IMR-90 (cell line): ENCODE measurements at regions not wholly inside any gene's neighbourhood (a gene's known extent, or its start where the extent isn't known, plus 50 kb on each side); places are given as distances from the start of the nearest gene placed in this dataset.

Experiments
- ATAC-seq: fragments of 200-7000 bp; cut with Tn5 transposase; 2 replicates; pipeline ENCODE4 v1.9.1; 2020; ENCODE audit warnings: low read depth, mild to moderate bottlenecking, moderate library complexity
- BruUV-seq: library from RNA; stranded (reverse); fragments of 400-500 nt; replicated peaks from 2 replicates; lab custom pipeline; 2021; lab: Mats Ljungman, UMichigan
- CTCF ChIA-PET: fragments of 300-600 bp; formaldehyde crosslinking; extraction: SDS; loops from one replicate; lab custom pipeline; 2021; ENCODE audit warnings: antibody characterized with exemption; lab: Yijun Ruan, JAX
- POLR2A ChIA-PET: fragments of 300-600 bp; sonication (Branson Sonifier 250); formaldehyde crosslinking; loops from one replicate; lab custom pipeline; 2022; ENCODE audit warnings: antibody characterized with exemption; ENCODE audit not compliant: unreplicated experiment; lab: Charles Lee
- DNase-seq: peaks from one replicate; pipeline ENCODE4 v3.0.0; 2013
- H2AFZ ChIP-seq: replicated peaks from 2 replicates; pipeline ENCODE3; 2013; ENCODE audit warnings: low read length, mild to moderate bottlenecking; ENCODE audit not compliant: poor library complexity
- H2AK5ac ChIP-seq: 2 replicates; pipeline ENCODE4 v1.6.1; 2013; ENCODE audit warnings: low read depth, low read length, inconsistent platforms
- H2AK9ac ChIP-seq: replicated peaks from 2 replicates; pipeline ENCODE3; 2013; ENCODE audit warnings: mild to moderate bottlenecking, low read depth, low read length, moderate library complexity; ENCODE audit not compliant: poor library complexity
- H2BK120ac ChIP-seq: 2 replicates; pipeline ENCODE4 v1.6.1; 2013; ENCODE audit warnings: low read depth, low read length, inconsistent platforms
- H2BK15ac ChIP-seq: 3 replicates; pipeline ENCODE4 v1.6.1; 2013; ENCODE audit warnings: low read depth, low read length, inconsistent platforms
- H2BK20ac ChIP-seq: 2 replicates; pipeline ENCODE4 v1.6.1; 2013; ENCODE audit warnings: low read depth, mild to moderate bottlenecking, inconsistent platforms, low read length, moderate library complexity
- H2BK5ac ChIP-seq: 2 replicates; pipeline ENCODE4 v1.6.1; 2013; ENCODE audit warnings: mild to moderate bottlenecking, low read depth, low read length, inconsistent platforms; ENCODE audit not compliant: poor library complexity, severe bottlenecking
- H3K14ac ChIP-seq: replicated peaks from 2 replicates; pipeline ENCODE4 v1.6.1; 2013; ENCODE audit warnings: low read depth, low read length, inconsistent platforms
- H3K18ac ChIP-seq: 2 replicates; pipeline ENCODE4 v1.6.1; 2013; ENCODE audit warnings: low read depth, low read length, control low read depth
- H3K23ac ChIP-seq: 2 replicates; pipeline ENCODE4 v1.6.1; 2013; ENCODE audit warnings: low read depth, low read length, inconsistent platforms
- H3K27ac ChIP-seq: 2 replicates; pipeline ENCODE4 v1.5.1; 2013; ENCODE audit warnings: mild to moderate bottlenecking, control low read depth, low read length; ENCODE audit not compliant: insufficient read depth
- H3K27me3 ChIP-seq: 2 replicates; pipeline ENCODE4 v1.6.1; 2013; ENCODE audit warnings: low read length; ENCODE audit not compliant: control insufficient read depth, insufficient read depth
- H3K36me3 ChIP-seq: 2 replicates; pipeline ENCODE4 v1.6.1; 2013; ENCODE audit warnings: low read length, mixed read lengths; ENCODE audit not compliant: control insufficient read depth, insufficient read depth
- H3K4ac ChIP-seq: 2 replicates; pipeline ENCODE4 v1.6.1; 2013; ENCODE audit warnings: low read depth, low read length, inconsistent platforms
- H3K4me1 ChIP-seq: 2 replicates; pipeline ENCODE4 v1.6.1; 2013; ENCODE audit warnings: low read length, mixed read lengths; ENCODE audit not compliant: control insufficient read depth, insufficient read depth
- H3K4me2 ChIP-seq: 2 replicates; pipeline ENCODE4 v1.6.1; 2013; ENCODE audit warnings: low read depth, mild to moderate bottlenecking, control low read depth, low read length, moderate library complexity
- H3K4me3 ChIP-seq: 2 replicates; pipeline ENCODE4 v1.5.1; 2013; ENCODE audit warnings: low read depth, mild to moderate bottlenecking, control low read depth, low read length, moderate library complexity; ENCODE audit not compliant: insufficient read depth
- H3K56ac ChIP-seq: 2 replicates; pipeline ENCODE4 v1.6.1; 2013; ENCODE audit warnings: low read length, inconsistent platforms; ENCODE audit not compliant: insufficient read depth; ENCODE audit errors: extremely low read depth
- H3K79me1 ChIP-seq, 2 experiments: 2 replicates each; pipeline ENCODE4 v1.6.1; 2013; ENCODE audit warnings: low read length in 2 of 2, inconsistent platforms in 1 of 2, low read depth in 1 of 2
- H3K9ac ChIP-seq: 2 replicates; pipeline ENCODE4 v1.6.1; 2013; ENCODE audit warnings: low read depth, low read length, control low read depth
- H3K9me1 ChIP-seq: 2 replicates; pipeline ENCODE4 v1.6.1; 2013; ENCODE audit warnings: low read length, inconsistent platforms; ENCODE audit not compliant: insufficient read depth
- H3K9me3 ChIP-seq: 2 replicates; pipeline ENCODE4 v1.6.1; 2013; ENCODE audit warnings: low read length; ENCODE audit not compliant: control insufficient read depth, insufficient read depth
- H4K20me1 ChIP-seq: 2 replicates; pipeline ENCODE4 v1.6.1; 2013; ENCODE audit warnings: low read length, inconsistent platforms; ENCODE audit not compliant: insufficient read depth
- H4K5ac ChIP-seq: 2 replicates; pipeline ENCODE4 v1.6.1; 2013; ENCODE audit warnings: mild to moderate bottlenecking, low read depth, low read length, control low read depth
- H4K8ac ChIP-seq, 2 experiments: 2 replicates each; pipeline ENCODE4 v1.6.1; 2013; ENCODE audit warnings: low read depth in 2 of 2, low read length in 2 of 2, control low read depth in 1 of 2, inconsistent platforms in 1 of 2
- H4K91ac ChIP-seq: 2 replicates; pipeline ENCODE4 v1.6.1; 2013; ENCODE audit warnings: low read depth, low read length, inconsistent platforms; ENCODE audit not compliant: insufficient read depth
- CEBPB ChIP-seq: IDR thresholded peaks from 2 replicates; pipeline ENCODE4 v1.6.1; 2012; ENCODE audit warnings: low read depth, low read length, improper control_type of control experiment
- CHD1 ChIP-seq: IDR thresholded peaks from 2 replicates; pipeline ENCODE4 v1.6.1; 2012; ENCODE audit warnings: low read depth, low read length, improper control_type of control experiment
- CTCF ChIP-seq: conservative IDR thresholded peaks from 2 replicates; pipeline ENCODE4 v1.5.1; 2012; ENCODE audit warnings: mild to moderate bottlenecking, low read depth, low read length, improper control_type of control experiment
- ELK1 ChIP-seq: fragments of 150-350 bp; IDR thresholded peaks from 2 replicates; pipeline ENCODE4 v1.6.1; 2016; ENCODE audit warnings: low read depth, mild to moderate bottlenecking, low read length, moderate library complexity, borderline replicate concordance
- MAFK ChIP-seq: IDR thresholded peaks from 2 replicates; pipeline ENCODE4 v1.6.1; 2012; ENCODE audit warnings: low read depth, low read length, improper control_type of control experiment
- RCOR1 ChIP-seq: IDR thresholded peaks from 2 replicates; pipeline ENCODE4 v1.6.1; 2012; ENCODE audit warnings: mild to moderate bottlenecking, low read length, improper control_type of control experiment; ENCODE audit not compliant: insufficient replicate concordance
- SMC3 ChIP-seq: fragments of 150-350 bp; IDR thresholded peaks from 2 replicates; pipeline ENCODE4 v1.6.1; 2016; ENCODE audit warnings: low read depth, mild to moderate bottlenecking, antibody characterized with exemption, low read length, moderate library complexity
- WGBS, 2 experiments: methylation state at CpG; one replicate each; pipeline versions ENCODE4 v1.1.5 to v1.1.7; 2013; ENCODE audit warnings: missing lambda C conversion rate in 2 of 2; ENCODE audit not compliant: insufficient read length in 1 of 2; ENCODE audit errors: extremely low coverage in 2 of 2; 5-methylcytosine and 5-hydroxymethylcytosine counted together
- dilution Hi-C: fragments of 300-500 bp; cut with HindIII; formaldehyde crosslinking; loops from one replicate; pipeline ENCODE4 v1.14.3; 2018; ENCODE audit warnings: low sequenced_read_pairs; ENCODE audit not compliant: unreplicated experiment
- in situ Hi-C: fragments of 300-500 bp; cut with MboI; formaldehyde crosslinking; loops from 3 replicates; pipeline ENCODE4 v1.14.3; 2019; ENCODE audit warnings: low sequenced_read_pairs, inconsistent platforms, mixed read lengths
- intact Hi-C: fragments of 100-400 bp; cut with micrococcal nuclease; formaldehyde crosslinking; loops from 2 replicates; pipeline ENCODE4 v1.10.0; 2022

GRCh38 chr4:19547463-19547862, 704.2 kb upstream of the SLIT2 start:
- dilution Hi-C loops = no loop called here

More at GRCh38 chr4:19547463-19547862, 704.2 kb upstream of the SLIT2 start:
- no peak overlapping the region for H2BK20ac ChIP-seq
- no peak for TF ChIP-seq ELK1
- no peak for TF ChIP-seq SMC3
- TF ChIP-seq RCOR1 = no peak
- no peak for TF ChIP-seq CTCF
- TF ChIP-seq CHD1 = no peak
- TF ChIP-seq CEBPB = no peak
- no peak for TF ChIP-seq MAFK
- no CpG with 5 or more reads among the region's 2 CpGs for WGBS, 2 experiments
- H2BK5ac ChIP-seq = no peak overlapping the region
- H3K9ac ChIP-seq = no peak overlapping the region
- no peak overlapping the region for H3K23ac ChIP-seq
- no peaks in the 10 kb centered on the region for H3K9me1 ChIP-seq
- H3K4me3 ChIP-seq = no peak overlapping the region
- H3K36me3 ChIP-seq = no peaks in the 10 kb centered on the region
- DNase-seq (no peak), ATAC-seq (no peak)
- no peaks in the 10 kb centered on the region for H4K20me1 ChIP-seq
- H3K79me1 ChIP-seq = no peaks in the 10 kb centered on the region
- in situ Hi-C loops (no loop called here), intact Hi-C loops (no loop called here)
- no peaks in the 10 kb centered on the region for H3K4me1 ChIP-seq
- ChIA-PET CTCF (interaction anchor here (1.0 kb wide), 1 partner anchor 30 kb away, joined by 3 read pairs; no protein-coding TSS in a partner anchor), POLR2A (no interaction called here)
- no peaks in the 10 kb centered on the region for H3K27me3 ChIP-seq
- no peak overlapping the region for H3K18ac ChIP-seq
- H3K4ac ChIP-seq = no peak overlapping the region
- H2AFZ ChIP-seq = no peak overlapping the region
- H2BK120ac ChIP-seq = no peak overlapping the region
- no peak overlapping the region for H2AK9ac ChIP-seq
- no peak overlapping the region for H2BK15ac ChIP-seq
- H4K91ac ChIP-seq = no peak overlapping the region
- no peak overlapping the region for H3K56ac ChIP-seq
- H3K4me2 ChIP-seq = no peak overlapping the region
- H4K8ac ChIP-seq = no peak overlapping the region
- H3K27ac ChIP-seq = no peak overlapping the region
- no peak overlapping the region for H4K5ac ChIP-seq
- no peak overlapping the region for H3K14ac ChIP-seq
- BruUV-seq = no TSS peak
- no peaks in the 10 kb centered on the region for H3K9me3 ChIP-seq
- H2AK5ac ChIP-seq = no peak overlapping the region
